A172 (cell line): ENCODE measurements at regions not wholly inside any gene's neighbourhood (a gene's known extent, or its start where the extent isn't known, plus 50 kb on each side); places are given as distances from the start of the nearest gene placed in this dataset.
"Not testable (repeated sequence)": the region's sequence is repeated elsewhere in the genome, so short reads cannot be mapped to it uniquely, and the experiment has no call there.

ENCODE experiments used
- DNase-seq: peaks from one replicate; pipeline ENCODE4 v3.0.0-alpha.2; 2015; ENCODE audit warnings: low spot score

DNA sequence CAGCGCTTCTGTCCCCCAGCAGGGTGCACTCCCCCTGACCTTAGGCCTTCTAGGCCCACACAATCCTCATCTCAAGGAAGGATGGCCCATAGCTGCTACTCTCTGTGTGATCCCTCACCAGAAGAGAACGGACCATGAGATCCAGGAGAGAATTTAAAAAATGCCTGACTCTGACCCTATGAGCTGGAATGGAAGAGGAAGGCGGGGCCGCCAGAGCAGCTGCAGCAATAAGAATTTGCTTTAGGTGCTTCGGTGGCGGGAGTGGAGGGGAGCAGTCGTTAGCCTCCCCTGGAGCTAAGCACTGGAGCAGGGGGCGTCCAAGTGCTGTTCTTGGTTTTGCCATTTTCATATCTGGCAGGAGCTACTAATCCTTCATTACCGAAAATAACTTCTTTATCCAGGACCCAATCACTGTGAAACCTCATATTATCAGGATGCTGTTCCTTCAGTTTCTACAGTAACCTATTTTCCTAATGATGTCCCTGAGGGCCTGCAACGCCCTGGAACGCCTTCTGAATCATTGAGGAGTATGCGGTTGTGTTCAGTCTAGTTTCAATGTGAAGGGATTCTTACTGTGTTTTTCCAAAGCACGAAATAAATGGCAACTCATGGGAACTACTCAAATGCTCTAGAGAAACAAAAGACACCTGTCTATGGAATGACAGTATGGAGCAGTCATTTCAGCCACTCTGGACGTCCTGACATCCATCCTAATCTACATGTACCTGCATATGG lies 105.1 kb upstream of the SIX2 start:
- no peak for DNase-seq

DNA sequence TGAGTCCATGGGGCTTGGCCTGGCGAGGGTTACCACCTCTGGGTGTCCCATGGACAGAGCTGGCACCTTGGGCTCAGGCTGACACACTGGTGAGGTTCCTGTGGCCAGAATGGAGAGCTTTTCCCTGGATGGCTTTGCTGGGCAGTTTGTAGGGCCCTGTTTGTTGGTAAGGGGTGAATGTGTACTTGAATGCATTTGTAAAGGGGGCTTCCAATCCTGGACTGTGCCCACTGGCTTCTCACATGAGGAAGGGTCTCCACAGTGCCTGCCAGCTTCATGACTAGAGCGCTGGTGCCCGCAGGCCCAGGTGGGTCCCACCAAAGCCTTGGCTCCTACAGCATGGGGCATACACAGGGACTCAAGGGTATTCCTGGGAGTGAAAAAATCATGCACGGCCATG lies 103.5 kb upstream of the SIX2 start:
- no peak for DNase-seq

DNA sequence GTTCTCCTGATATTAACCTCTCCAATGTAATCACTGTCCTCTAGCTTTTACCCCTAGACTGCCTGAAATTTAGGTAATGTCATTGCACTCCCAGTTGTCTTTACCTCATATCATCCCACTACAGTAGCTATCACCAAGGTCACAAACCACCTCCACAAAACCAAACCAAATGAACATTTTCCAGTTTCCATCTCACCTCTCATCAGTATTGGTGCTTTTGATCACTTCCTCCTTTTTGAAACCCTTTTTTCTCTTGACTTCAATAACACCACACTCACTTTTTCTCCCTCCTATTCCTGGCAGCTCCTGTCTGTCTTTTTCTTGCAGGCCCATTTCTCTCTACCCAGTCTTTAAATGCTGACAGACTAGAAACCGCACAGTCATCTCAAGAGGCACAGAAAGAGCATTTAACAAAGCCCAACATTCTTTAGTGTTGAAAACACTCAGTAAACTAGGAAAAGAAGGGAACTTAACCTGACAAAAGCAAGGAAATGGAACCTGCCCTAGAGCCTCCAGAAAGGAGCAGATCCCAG lies 95.9 kb upstream of the SIX2 start:
- DNase-seq, result no peak

DNA sequence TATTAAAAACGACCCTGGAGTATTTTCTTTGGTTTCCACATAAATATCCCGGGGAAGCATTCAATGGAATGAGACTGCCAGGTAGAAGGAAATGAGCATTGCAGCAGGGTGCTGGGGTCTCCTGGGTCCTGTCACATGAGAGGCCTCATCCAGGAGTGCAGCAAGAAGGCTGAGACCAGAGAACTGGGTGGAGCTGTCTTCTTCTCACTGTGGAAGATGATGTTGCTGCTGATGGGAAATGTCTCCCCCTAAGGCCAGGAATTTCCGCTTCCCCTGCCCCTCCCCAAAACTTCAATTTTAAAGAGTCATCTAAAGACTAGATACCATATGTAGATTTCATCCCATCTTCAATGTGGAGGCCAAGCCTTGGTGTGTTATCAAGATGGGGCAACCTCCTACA lies 95.2 kb upstream of the SIX2 start:
- no peak for DNase-seq

DNA sequence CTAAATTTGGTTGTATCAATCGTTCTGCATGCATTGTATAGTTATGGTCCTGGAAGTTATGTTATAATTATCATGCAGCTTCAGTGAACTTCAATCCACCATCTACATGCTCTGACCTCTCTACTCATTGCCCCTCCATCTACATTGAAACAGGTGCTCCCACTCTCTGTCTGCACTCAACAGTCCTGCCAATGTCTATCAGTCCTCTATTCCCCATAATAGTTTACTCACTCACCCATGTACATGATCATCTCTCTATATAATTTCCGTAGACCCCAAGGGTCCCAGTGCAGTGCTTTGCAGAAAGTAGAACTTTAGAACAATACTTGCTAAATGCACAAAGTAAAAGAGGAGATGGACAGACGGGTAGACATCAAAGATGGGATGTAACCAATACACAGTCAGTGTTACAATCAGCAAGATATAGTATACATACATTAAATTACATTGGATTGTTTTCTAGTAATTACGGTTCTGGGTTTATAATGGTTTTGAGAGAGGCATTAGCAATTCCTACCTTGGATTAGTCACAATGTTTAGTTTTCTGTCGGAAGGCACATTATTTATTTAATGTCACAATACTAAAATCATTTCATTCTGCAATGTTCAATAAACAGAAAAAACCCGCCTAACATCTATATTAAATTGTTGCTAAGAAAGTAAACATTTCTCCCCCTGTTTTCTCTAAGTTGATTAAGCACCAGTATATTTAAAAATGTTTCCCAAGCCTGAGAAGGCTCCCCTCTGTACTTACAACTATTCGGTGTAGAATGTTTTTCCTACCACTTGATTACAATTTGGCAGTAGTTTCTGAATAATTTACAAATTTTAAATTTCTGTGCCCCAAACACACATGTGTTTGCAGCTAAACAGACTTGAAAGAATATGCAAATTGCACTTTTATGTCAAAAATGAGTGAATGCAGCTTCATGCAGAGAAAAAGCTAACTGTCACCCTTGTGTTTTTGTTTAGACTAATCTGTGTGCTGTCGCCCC lies 94.4 kb upstream of the SIX2 start:
- no peak for DNase-seq

DNA sequence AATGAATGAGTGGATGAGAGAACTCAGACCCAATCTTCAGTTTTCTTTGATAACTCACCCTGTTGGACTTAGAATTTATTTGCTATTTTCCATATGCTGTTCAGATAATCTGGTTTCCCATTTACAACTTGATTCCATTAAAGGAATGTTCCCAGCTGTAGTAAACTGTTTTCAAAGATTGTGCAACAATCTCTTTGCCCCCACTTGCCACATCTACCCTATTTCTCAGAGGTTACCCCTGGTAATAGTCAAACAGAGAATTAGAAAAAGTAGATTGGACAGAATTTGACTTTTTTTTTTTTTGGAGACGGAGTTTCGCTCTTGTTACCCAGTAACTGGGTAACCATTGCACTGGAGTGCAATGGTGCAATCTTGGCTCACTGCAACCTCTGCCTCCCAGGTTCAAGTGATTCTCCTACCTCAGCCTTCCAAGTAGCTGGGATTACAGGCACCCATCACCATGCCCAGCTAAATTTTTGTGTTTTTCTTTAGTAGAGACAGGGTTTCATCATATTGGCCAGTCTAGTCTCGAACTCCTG lies 93.4 kb upstream of the SIX2 start:
- no peak for DNase-seq

DNA sequence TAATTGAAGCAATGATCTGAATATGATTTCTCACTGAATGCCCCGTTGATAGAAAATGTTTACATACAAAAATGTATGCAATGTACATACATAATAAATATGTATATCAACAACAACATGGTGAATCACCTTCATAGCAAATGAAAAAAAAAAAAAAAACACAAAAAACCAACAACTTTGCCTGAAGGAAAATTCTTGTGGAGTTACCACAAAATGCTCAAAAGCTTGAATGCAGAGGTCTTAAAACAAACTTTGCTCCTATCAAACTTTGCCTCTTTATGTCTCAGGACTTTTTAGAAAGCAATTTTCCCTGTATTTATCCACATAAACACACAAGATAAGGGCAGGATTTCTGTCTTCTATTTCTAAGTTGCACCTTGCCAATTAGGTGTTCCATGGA lies 92.9 kb upstream of the SIX2 start:
- no peak for DNase-seq

DNA sequence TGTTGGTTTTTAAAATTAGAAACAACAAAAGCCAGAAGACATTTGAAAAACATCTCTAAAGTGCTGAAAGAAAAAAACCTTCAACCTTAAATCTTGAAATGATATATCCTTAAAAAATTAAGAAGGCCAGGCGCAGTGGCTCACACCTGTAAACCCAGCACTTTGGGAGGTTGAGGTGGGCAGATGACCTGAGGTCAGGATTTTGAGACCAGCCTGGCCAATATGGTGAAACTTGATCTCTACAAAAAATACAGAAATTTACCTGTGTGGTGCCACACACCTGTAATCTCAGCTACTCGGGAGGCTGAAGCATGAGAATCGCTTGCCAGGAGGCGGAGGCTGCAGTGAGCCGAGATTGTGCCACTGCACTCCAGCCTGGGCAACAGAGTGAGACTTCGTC lies 87.7 kb upstream of the SIX2 start:
- no peak for DNase-seq

DNA sequence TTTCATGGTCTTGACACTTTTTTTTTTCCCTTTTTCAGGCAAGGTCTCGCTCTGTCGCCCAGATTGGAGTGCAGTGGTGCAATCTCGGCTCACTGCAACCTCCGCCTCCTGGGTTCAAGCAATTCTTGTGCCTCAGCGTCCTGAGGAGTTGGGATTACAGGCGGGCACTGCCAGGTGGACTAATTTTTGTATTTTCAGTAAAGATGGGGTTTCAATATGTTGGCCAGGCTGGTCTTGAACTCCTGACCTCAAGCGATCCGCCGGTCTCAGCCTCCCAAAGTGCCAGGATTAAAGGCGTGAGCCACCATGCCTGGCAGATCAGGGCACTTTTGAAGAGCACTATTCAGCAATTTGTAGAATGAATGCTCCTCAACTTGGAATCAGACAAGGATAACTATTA lies 86.8 kb upstream of the SIX2 start:
- not testable (repeated sequence) for DNase-seq

DNA sequence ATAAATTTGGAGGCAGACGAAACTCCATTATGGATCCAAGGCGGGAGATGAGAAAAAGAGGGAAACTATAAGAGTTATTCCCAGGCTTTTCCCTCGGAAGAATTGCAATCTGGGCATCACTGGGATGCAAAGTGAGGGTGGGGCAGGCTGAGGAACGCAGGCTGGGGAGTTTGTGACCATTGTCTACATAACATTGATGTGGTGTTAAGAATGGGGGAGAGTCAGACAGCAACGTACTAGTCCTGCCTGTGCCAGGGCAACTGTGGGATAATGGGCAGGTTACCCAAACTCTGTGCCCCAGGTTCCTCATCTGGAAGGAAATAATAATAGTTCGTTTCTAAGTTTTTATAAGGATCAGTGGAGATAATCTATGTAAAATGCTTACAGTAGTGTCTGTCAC lies 84.4 kb upstream of the SIX2 start:
- DNase-seq, result no peak

DNA sequence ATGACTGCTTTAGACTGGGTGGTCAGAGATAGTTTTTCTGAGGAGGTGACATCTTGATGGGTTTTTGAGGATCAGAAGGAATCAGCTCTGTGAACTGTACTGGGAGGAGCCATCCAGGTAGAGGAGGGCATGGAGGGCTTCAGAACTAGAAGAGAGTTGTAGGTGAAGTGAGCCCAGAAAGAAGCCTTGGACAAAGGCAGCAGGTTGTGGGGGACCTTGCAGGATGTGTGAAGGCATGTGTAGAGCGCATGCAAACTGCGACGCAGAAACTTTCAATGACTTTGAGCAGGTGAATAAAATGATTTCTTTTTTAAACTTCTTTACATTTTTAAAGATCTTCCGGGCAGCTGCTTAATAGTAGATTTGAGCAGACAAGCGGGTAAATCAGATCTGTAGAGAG lies 83.9 kb upstream of the SIX2 start:
- no peak for DNase-seq

DNA sequence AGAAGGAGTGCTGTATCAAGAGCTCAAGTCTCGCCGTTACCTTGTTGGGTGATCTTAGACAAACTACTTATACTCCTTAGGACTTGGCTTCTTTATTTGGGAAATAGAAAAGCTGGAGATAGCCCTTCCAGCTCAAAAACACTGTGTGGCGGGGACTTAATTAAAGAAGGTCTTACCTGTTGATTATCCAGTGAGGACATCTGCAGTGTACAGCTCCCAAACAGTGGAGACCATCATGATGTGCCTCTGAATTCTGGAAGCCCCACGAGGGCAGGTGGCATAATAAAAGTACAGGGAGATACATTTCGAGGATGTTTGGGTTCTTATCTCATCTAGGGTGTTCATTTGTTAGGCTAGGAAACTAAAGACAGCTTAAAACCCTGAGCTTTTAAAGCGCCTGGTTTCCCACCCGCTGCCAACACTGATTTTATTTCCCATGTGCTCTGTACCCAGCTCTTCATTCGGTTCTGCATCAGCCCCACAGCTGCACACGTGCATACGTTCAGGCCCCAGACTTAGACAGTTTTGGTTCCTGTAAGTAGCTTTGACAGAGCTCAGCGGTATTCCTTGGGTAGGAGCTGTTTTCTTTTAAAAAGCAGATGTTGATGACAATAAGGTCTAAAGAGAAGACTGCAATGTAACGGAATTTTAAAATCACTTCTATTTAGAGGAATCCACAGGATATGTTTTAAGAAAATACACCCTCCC lies 80.5 kb upstream of the SIX2 start:
- DNase-seq, result no peak

DNA sequence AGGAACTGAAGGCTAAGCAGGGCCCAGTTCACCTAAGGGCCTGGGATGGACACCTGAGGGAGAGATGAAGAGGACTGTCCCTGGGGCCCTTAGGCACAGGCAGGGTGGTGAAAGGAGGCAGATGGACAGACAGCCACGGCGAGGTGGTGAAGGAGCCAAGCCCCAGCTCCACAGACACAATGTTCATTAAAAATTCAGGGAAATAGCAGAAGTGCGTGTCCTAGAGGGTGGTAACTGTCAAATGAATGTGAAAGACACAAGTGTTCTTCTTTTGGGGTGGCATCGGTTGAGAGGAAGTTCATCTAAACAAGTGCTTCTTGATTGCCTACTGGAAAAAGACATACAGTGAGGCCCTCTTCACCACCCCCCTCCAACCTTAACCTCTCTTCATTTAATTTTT lies 76.2 kb upstream of the SIX2 start:
- no peak for DNase-seq

DNA sequence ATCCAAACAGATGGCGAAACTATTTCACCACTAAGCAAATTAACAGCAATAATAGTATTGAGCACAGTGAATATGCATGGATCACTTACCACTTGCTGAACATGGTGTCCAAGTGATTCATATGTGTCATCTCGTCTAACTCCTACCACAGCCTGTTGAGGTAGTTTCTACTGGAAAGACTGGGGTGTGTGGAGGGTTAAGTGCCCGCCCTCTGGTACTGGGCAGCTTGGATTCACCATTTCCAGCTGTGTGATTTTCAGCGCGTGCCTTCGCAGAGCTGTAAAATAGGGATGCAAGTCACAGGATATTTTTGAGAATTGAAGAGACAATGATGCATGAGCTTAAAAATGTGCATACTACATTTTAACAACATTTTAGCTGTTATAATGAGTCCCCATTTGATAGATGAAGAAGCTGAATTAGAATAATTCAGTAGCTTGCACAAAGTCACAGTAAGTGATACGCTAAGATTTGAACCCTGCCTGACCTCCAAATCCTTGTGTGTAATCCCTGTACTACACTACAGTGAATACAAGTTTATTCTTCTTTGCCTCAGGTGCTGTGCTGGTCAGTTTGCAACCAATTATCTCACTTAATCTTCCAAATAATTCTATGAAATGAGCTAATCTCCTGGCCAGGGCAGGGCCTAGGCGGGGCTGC lies 75.2 kb upstream of the SIX2 start:
- no peak for DNase-seq

DNA sequence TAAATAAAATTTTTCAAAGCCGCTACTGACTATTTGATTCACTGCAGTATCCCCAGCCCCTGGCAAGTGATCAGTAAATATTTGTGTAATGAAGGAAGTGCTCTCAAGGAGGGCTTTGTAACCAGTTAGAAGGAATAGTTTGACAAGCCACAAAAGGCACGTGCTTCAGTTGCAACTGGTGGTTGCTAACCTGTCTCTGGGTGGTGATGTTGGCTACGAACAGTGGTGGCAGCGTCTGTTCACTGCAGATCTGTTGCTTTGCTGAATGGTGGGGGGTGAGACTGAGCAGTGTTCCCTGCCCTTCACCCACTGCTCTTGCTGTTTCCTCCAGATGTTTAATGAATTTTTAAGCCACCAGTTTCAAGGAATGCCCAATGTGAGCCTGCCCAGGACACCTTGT lies 73.9 kb upstream of the SIX2 start:
- peak; percentile 13 for DNase-seq

DNA sequence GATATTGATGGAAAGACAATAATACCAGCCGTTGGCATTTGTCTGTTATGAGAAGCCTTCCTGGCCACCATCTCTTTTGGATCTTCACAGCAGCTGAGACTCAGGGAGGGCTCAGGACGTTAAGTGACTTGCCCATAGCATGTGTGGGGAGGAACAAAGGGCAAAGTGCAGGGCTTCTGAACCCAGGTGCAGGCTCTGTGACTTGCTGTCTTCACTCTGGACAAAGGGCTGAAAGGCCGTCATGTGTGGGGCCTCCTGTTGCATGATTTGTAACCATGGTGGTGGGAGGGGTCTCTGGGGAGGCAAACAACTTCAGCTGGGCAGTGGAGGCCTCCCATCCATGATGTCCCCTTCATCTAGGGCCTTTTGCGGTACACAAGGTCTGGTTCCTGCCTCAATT lies 65.5 kb upstream of the SIX2 start:
- no peak for DNase-seq

DNA sequence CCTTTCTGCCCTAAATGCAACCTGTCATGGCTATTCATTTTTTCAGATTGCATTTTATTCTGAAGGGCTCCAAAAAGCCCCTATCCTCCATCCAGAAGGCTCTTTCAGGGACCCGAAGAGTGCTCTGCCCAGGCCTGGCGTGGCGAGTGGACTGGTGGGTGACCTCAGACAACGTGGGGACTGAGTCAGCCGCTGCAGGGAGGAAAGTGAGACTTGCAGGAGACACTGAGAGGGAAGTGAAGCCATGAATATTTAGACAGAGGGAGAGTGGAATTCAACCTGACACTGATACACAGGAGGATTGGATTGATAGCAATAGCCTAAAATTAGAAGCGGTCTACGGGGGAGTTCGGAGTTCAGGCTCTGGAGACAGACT lies 63.6 kb upstream of the SIX2 start:
- DNase-seq, result no peak

DNA sequence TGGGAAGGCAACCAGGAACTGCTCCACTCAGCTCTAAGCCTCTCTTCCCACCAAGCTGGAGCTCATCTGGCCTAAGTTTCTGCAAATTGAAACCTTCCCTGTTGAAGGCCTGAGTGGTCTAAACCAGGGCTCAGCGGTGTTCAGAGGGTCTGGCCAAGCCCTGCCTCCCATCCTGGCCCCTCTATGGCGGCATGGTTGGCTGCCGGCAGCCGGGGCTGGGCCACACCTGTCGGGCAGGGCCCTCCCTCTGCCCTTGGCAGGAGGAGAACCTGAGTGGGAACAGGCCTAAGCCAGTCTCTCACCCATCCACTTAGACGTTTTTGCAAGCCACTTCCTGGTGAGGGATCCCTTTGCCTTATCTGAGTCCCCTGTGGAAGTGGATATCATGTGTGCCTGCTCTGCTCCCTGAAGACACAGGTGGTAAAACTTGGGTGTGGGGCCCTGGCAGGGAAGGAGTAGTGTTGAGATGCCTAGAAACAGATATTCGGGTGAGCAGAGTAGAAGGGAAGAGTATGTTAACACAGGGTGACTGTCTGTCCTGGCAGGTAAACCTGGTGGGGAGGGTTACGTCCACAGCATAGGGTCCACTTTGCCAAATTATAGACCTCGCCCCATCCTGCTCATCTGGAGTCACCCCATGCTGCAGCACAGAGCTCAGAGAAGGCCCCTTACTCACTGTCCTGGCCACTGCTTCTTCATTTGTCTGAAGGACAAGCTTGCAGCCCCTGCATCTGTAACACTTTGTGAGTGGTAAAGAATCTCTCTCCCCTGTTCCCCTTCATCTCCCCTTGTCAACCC lies 63.0 kb upstream of the SIX2 start:
- no peak for DNase-seq

DNA sequence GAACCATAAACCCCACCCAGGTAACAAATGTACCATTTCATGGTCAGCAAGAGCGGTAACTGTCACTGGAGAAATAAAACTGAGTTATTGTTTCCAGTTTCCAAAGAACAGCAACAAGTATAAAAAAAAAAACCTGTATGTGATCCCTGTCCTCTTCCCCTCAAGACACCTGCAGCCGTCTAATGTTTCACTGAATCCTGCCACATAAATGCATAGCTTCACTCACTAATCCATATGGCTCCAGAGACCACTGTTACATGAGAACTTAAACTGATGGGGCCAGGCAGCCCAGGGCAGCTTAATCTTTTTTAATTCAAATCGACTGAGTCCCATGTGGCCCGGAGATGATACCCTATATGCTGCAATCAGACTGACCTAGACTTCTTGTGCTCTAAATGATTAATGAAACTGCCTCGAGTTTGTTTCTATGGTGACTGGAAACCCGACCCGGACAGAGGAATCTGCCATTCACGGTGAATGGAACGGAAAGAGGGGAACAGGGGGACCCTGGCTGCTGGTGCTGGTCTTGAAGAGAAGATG lies 60.9 kb upstream of the SIX2 start:
- no peak for DNase-seq

DNA sequence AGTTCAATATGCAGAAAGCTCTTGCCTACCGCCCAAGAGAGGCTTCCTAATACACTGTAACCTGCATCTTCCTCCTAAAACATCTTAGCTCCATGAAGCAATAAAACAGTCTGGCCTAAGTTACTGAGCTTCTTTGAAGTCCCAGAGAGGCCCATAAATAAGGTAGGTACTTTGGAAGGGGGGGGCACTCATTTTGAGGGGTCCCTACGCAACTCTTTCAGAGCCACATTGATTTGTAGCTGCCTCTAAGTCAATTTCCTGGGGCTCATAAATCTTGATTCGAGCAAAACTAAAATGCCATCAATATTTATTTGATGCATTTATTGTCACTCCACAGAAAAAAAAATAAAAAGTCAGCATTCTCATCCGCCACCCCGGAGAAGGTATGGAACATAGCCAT lies 60.4 kb upstream of the SIX2 start:
- no peak for DNase-seq
